IPS-15b (cell line): ENCODE measurements at regions not wholly inside any gene's neighbourhood (a gene's known extent, or its start where the extent isn't known, plus 50 kb on each side); places are given as distances from the start of the nearest gene placed in this dataset.

Experiments used
- H3K27me3 ChIP-seq: one replicate; pipeline ENCODE4 v1.6.1; 2013; ENCODE audit warnings: low read length; ENCODE audit not compliant: control insufficient read depth, insufficient read depth
- H3K36me3 ChIP-seq: one replicate; pipeline ENCODE4 v1.6.1; 2013; ENCODE audit warnings: low read length; ENCODE audit not compliant: control insufficient read depth, insufficient read depth
- H3K4me1 ChIP-seq: one replicate; pipeline ENCODE4 v1.6.1; 2013; ENCODE audit warnings: mild to moderate bottlenecking, low read length; ENCODE audit not compliant: control insufficient read depth, insufficient read depth
- H3K4me3 ChIP-seq: one replicate; pipeline ENCODE4 v1.5.1; 2013; ENCODE audit warnings: low read depth, low read length
- H3K9ac ChIP-seq: one replicate; pipeline ENCODE4 v1.6.1; 2013; ENCODE audit warnings: low read depth, mild to moderate bottlenecking, low read length
- H3K9me3 ChIP-seq: one replicate; pipeline ENCODE4 v1.6.1; 2013; ENCODE audit warnings: mild to moderate bottlenecking, low read length; ENCODE audit not compliant: control insufficient read depth, insufficient read depth

- Histone ChIP-seq H3K36me3 (no peaks in the 10 kb centered on the region), H3K9ac (no peak overlapping the region), H3K27me3 (no peaks in the 10 kb centered on the region), H3K9me3 (no peaks in the 10 kb centered on the region), H3K4me1 (no peaks in the 10 kb centered on the region), H3K4me3 (no peak overlapping the region)
These were observed 51.5 kb upstream of the ANO4 start for GRCh38 chr12:100743060-100743459.
